NCI-H748 treated with DMSO at 0.1 percent for 48 hours (cell line): ENCODE measurements at regions not wholly inside any gene's neighbourhood (a gene's known extent, or its start where the extent isn't known, plus 50 kb on each side); places are given as distances from the start of the nearest gene placed in this dataset.

ENCODE experiments used
- DNase-seq: peaks from one replicate; lab custom pipeline; 2025; lab: John Stamatoyannopoulos, UW

DNA sequence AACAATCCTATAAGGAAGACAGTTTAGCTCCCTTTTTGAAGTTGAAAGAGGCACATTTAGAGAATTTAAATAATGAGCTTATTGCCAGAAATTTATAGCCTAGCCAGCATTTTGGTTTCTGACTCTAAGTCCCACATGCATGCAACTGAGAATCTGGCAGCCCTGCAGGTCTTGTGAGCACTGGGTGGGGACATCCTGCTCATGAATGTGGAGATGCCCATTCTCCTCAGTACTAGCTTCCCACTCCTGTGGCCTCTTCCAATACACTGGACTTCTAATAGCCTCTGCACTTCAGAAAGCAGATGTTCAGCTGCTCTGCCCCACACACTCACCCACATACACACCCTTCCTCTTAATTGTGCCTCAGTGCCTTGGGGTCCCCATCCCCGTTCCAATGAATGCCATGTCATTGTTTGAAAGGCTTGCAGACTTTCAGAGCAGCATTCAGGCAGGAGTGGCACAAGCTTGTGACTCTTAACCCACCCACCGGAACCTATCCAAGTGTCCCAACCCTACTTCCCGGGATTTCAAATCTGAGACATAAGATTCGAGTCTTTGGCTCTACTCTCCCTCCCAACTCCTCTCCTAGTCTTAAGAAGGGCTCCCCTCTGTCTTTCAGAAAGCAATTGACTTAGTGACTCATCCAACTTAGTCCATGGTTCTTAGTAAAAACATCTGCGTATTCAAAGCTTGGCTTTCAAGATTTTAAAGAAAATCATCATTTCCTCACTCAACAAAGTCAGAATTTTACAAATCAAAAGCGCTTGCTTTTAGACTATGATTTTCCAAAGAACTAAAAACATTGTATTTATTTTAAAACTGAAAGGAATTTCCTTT, 80.0 kb upstream of the FREM2 start:
- no peak for DNase-seq

DNA sequence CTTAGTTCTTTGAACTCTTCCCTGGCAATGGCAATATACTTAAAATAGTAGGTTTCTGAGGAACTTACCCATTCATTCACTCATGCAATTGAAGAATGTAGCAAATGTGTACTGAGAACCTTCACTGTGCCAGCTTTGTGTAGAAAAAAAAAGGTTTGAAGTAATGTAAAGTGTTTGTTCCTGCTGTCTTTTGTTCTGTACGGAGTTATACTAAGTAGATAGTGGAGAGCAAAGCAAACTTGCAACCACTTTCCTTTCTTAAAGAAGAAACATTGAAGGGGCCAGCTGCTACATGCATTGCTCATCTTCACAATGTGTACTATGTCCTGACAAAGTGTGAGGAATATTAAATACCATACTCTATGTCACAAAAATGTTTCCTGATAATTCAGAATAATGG, 68.9 kb upstream of the FREM2 start:
- no peak for DNase-seq

DNA sequence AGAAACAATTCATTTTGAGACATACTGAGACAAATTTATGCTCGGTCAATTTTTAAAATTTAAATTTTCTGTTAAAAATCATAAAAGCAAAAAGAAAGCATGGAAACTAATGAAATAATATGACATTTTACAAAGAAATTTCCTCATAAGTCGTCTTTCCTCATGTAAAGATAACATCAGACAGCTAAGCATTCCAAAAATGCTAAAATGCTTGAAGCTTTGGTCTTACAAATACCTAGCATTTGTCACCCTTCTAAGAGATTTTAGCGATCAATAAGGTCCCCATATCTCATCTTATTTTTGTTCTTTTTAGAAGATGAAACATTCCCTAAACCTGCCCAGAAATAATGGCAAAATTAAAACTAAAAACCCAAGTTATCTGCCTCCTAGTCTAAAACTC, 68.5 kb upstream of the FREM2 start:
- DNase-seq: no peak

DNA sequence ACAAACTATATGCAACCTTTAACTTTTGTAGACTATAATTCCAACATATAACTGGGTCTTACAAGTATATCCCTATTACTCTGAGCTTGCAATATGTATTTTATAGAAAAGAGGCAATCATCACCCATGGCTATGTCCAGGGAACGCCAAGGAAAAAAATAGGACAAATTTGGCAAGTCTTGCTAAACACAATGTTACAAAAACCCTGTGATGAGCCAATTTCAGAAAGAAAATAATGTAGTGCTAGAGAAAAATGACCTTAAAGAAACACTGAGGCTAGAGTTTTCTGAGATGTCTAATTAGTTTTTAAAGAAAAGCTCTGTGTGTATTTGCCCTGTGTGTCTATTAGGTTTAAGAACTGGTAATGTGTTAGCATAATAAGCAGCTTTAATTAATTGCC, 68.0 kb upstream of the FREM2 start:
- no peak for DNase-seq

DNA sequence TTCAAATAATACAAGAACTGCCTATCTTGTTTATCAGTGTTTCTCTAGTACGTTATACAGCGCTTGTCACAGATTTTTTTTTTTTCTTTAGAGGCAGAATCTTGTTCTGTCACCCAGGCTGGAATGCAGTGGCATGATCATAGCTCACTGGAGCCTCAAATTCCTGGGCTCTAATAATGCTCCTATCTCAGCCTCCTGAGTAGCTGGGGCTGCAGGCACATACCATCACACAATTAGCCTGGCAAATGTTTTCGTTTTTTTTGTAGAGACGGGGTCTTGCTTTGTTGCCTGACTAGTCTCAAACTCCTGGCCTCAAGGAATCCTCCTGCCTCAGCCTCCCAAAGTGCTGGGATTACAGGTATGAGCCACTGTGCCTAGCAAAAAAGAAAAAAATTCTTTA, 66.0 kb upstream of the FREM2 start:
- no peak for DNase-seq

DNA sequence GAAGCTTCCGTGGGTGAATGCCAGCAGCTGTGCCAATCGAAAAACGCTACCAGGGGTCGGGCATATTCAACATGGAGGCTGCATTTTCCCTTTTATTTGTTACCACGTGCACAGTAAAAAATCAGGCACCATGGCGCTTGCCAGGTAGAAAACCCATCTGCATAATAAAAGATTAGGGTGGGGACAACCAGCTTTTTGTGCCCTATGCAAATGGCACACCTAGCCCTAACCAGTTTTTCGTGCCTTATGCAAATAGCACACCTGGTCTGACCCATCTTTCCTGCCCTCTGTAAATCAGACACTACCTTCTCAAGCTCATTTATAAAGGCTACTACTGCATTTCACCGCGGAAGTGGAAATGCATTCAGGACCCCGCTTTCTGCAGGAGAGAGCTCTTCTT, 62.1 kb upstream of the FREM2 start:
- peak; percentile 86 for DNase-seq

DNA sequence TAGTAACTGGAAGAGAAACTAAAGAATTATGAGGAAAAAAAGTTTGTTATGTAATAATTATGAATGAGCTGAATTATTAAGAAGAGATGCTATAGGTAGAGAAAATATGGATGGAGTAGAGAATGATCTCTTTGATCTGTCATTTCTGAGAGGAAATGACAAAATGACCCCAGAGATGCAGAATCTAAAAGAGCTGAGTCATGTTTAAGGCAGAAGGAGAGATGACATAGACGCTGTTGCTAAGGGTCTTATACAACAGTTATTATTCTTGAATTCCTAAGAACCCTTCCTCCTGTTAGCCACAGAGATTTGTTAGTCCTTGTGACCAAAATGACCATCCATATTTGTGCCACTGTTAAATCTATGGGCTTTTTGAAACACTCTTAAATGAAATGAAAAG, 58.3 kb upstream of the FREM2 start:
- no peak for DNase-seq

DNA sequence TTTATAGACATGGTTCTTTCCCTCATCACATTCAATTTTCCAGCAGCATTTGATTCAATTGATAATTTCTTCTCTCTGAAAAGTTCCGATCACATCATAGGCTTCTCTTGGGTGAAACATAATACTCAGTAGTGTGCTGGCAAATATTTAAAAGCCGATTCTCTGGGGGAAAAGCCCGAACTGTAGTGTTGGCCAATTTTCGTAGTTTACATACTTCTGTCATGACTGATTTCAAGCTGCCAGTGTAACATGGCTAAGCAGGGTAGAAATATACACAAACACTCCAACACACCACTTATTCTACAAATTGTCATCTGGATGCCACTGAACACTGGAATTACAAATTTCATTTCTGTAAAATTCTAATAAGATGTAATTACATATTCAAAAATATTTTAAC, 56.1 kb upstream of the FREM2 start:
- no peak for DNase-seq

DNA sequence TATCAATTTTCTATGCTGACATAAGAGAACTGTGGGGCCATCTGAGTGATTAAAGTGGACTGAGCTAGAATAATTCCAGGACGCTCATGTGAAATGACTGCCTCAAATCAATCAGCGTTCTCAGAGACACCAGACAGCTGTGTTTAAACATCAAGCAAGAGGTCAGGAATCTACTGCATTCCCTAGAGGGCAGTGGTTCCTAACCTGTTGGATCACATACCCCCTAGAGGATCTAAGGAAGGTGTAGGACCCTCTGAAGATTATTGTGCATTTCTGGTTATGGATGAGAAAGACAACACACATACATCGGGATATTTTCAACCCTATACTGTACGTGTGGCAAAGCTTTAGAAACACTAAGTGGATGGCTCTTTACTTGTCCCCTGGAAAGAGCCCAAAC, 51.8 kb upstream of the FREM2 start:
- DNase-seq: no peak

DNA sequence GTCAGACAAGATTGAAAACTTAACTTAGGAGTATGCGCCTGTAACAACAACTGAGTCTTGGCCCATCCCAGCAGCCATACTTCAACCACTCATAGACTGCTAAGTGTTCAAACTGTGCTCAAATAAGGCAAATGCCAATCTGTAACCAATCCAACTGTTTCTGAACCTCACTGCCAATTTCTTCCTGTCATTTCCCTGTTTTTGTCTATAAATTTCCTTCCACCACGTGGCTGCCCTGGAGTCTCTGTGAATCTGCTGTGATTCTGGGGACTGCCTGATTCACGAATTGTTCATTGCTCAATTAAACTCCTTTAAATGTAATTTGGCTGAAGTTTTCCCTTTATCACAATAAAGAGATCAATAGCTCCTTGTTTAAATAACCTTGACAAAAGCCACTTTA, 50.8 kb upstream of the FREM2 start:
- peak; percentile 94 for DNase-seq

DNA sequence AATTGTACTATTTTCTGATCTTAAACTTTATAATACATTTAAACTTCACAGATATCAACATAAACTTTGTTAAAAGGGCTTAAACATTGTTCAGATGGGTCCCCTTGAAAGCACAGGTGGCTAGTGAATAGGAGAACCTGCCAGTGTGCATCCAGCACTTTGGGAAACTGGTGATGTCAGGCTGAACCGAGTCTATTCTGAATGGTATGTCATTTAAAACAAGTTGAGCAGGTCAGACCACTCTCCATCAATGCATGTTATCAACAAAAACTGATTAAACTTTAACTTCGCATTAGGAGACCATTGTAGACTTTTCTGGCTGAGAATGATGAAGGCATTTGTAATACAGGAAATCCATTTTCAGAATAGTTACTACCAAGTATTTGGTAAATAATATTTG, 50.1 kb upstream of the FREM2 start:
- DNase-seq: peak; percentile 95
